SK-N-SH (cell line): ENCODE measurements at regions not wholly inside any gene's neighbourhood (a gene's known extent, or its start where the extent isn't known, plus 50 kb on each side); places are given as distances from the start of the nearest gene placed in this dataset.

Experiments
- CTCF ChIA-PET: fragments of 300-600, 350-600 bp; formaldehyde crosslinking; extraction: SDS; loops from one replicate; lab custom pipeline; 2021; lab: Yijun Ruan, JAX
- POLR2A ChIA-PET: fragments of 350-600 bp; sonication (Branson Sonifier 250); formaldehyde crosslinking; extraction: SDS; loops from one replicate; lab custom pipeline; 2020; ENCODE audit warnings: antibody characterized with exemption, inconsistent platforms; lab: Yijun Ruan, JAX
- DNase-seq: peaks from one replicate; pipeline ENCODE4 v3.0.0; 2012
- H2AFZ ChIP-seq: fragments of 200-600 bp; sonication (generic); 2 replicates; pipeline ENCODE4 v1.8.1; 2016; ENCODE audit warnings: antibody characterized with exemption, mild to moderate bottlenecking, low read depth
- H3F3A ChIP-seq: fragments of 200-600 bp; sonication (generic); replicated peaks from 2 replicates; pipeline ENCODE3; 2016; ENCODE audit warnings: antibody characterized with exemption, mild to moderate bottlenecking; ENCODE audit not compliant: insufficient read depth
- H3K27ac ChIP-seq, 2 experiments: fragments of 200-500 bp in 1 of 2; fragments of 200-600 bp in 1 of 2; sonication (Bioruptor generic) in 1 of 2; sonication (generic), shearing (Covaris generic) in 1 of 2; 2 replicates each; pipeline versions ENCODE4 v1.5.1 to v1.6.1; 2014 to 2016; ENCODE audit warnings: low read depth in 2 of 2, inconsistent platforms in 1 of 2, low read length in 1 of 2, mild to moderate bottlenecking in 1 of 2, mixed read lengths in 1 of 2
- H3K27me3 ChIP-seq: fragments of 200-600 bp; sonication (generic), shearing (Covaris generic); 2 replicates; pipeline ENCODE4 v1.6.1; 2016; ENCODE audit warnings: mixed run types; ENCODE audit not compliant: insufficient read depth
- H3K36me3 ChIP-seq, 2 experiments: fragments of 200-500 bp in 1 of 2; fragments of 200-600 bp in 1 of 2; sonication (Bioruptor generic) in 1 of 2; sonication (generic) in 1 of 2; replicated peaks in 1 of 2; 2 replicates each; pipeline versions ENCODE3 to v1.5.1; 2014 to 2016; ENCODE audit warnings: low read length in 1 of 2, mild to moderate bottlenecking in 1 of 2; ENCODE audit not compliant: insufficient read depth in 2 of 2, control insufficient read depth in 1 of 2
- H3K4me1 ChIP-seq, 2 experiments: fragments of 200-500 bp in 1 of 2; fragments of 200-600 bp in 1 of 2; sonication (Bioruptor generic) in 1 of 2; sonication (generic), shearing (Covaris generic) in 1 of 2; 2 replicates each; pipeline versions ENCODE4 v1.5.1 to v1.6.1; 2014 to 2016; ENCODE audit warnings: low read depth in 1 of 2, low read length in 1 of 2, mixed run types in 1 of 2; ENCODE audit not compliant: insufficient read depth in 2 of 2, control insufficient read depth in 1 of 2
- H3K4me2 ChIP-seq: fragments of 200-600 bp; sonication (generic), shearing (Covaris generic); 2 replicates; pipeline ENCODE4 v1.6.1; 2017; ENCODE audit warnings: mixed run types
- H3K4me3 ChIP-seq, 2 experiments: fragments of 200-500 bp in 1 of 2; fragments of 200-600 bp in 1 of 2; sonication (Bioruptor generic) in 1 of 2; sonication (generic), shearing (Covaris generic) in 1 of 2; 2 replicates each; pipeline versions ENCODE4 v1.5.1 to v1.8.1; 2014 to 2016; ENCODE audit warnings: low read depth in 2 of 2, inconsistent platforms in 1 of 2, low read length in 1 of 2, mild to moderate bottlenecking in 1 of 2, mixed read lengths in 1 of 2, moderate library complexity in 1 of 2
- H3K79me2 ChIP-seq: fragments of 200-600 bp; sonication (generic); 2 replicates; pipeline ENCODE4 v1.8.1; 2017; ENCODE audit warnings: mild to moderate bottlenecking; ENCODE audit not compliant: insufficient read depth
- H3K9ac ChIP-seq: fragments of 200-600 bp; sonication (generic); 2 replicates; pipeline ENCODE4 v1.6.1; 2017; ENCODE audit warnings: mixed run types
- H3K9me2 ChIP-seq: fragments of 200-600 bp; sonication (generic); 2 replicates; pipeline ENCODE4 v1.6.1; 2017; ENCODE audit warnings: mixed run types
- H3K9me3 ChIP-seq: fragments of 200-600 bp; sonication (generic); 2 replicates; pipeline ENCODE4 v1.6.1; 2017; ENCODE audit warnings: mixed run types, mild to moderate bottlenecking, moderate library complexity
- H4K20me1 ChIP-seq: fragments of 200-600 bp; sonication (generic); 2 replicates; pipeline ENCODE4 v1.6.1; 2017; ENCODE audit warnings: mild to moderate bottlenecking, mixed run types; ENCODE audit not compliant: insufficient read depth
- ELF1 ChIP-seq: IDR thresholded peaks from 2 replicates; pipeline ENCODE4 v1.4.0; 2012
- EP300 ChIP-seq, 2 experiments: IDR thresholded peaks; 2 replicates each; pipeline versions ENCODE4 v1.4.0 to v1.6.1; 2012; ENCODE audit warnings: borderline replicate concordance in 1 of 2, low read depth in 1 of 2, low read length in 1 of 2
- EZH2phosphoT487 ChIP-seq: fragments of 200-600 bp; sonication (generic); IDR thresholded peaks from 2 replicates; pipeline ENCODE4 v1.6.1; 2017; ENCODE audit warnings: low read depth, mixed run types, mild to moderate bottlenecking, antibody characterized with exemption, moderate library complexity, borderline replicate concordance
- FOSL2 ChIP-seq: IDR thresholded peaks from 2 replicates; pipeline ENCODE4 v1.4.0; 2012; ENCODE audit warnings: low read depth, mild to moderate bottlenecking, moderate library complexity, borderline replicate concordance
- FOXJ3 ChIP-seq: sonication (generic); formaldehyde crosslinking; IDR thresholded peaks from 2 replicates; pipeline ENCODE4 v1.5.1; 2020; ENCODE audit warnings: mild to moderate bottlenecking, missing genetic modification reagents
- FOXM1 ChIP-seq: IDR thresholded peaks from 2 replicates; pipeline ENCODE4 v1.4.0; 2012; ENCODE audit warnings: low read depth, mild to moderate bottlenecking
- GABPA ChIP-seq: IDR thresholded peaks from 2 replicates; pipeline ENCODE4 v1.4.0; 2012; ENCODE audit warnings: low read depth, mild to moderate bottlenecking
- IRF3 ChIP-seq: fragments of 150-350 bp; IDR thresholded peaks from 2 replicates; pipeline ENCODE4 v1.6.1; 2016; ENCODE audit warnings: mild to moderate bottlenecking, low read depth, low read length
- MAX ChIP-seq: IDR thresholded peaks from 2 replicates; pipeline ENCODE4 v1.4.0; 2012; ENCODE audit warnings: low read depth
- MEF2A ChIP-seq: IDR thresholded peaks from 2 replicates; pipeline ENCODE4 v1.4.0; 2012; ENCODE audit warnings: low read depth, borderline replicate concordance
- MXI1 ChIP-seq: IDR thresholded peaks from 2 replicates; pipeline ENCODE4 v1.6.1; 2012; ENCODE audit warnings: mild to moderate bottlenecking, low read depth, low read length, improper control_type of control experiment
- NFIC ChIP-seq: IDR thresholded peaks from 2 replicates; pipeline ENCODE4 v1.4.0; 2012; ENCODE audit warnings: borderline replicate concordance
- NRF1 ChIP-seq: IDR thresholded peaks from 2 replicates; pipeline ENCODE4 v1.6.1; 2012; ENCODE audit warnings: low read depth, mild to moderate bottlenecking, low read length
- RCOR1 ChIP-seq: fragments of 150-350 bp; IDR thresholded peaks from 2 replicates; pipeline ENCODE4 v1.6.1; 2017; ENCODE audit warnings: antibody characterized with exemption, low read length
- RFX5 ChIP-seq: IDR thresholded peaks from 2 replicates; pipeline ENCODE4 v1.6.1; 2012; ENCODE audit warnings: mild to moderate bottlenecking, improper control_type of control experiment, low read length
- RXRA ChIP-seq: IDR thresholded peaks from 2 replicates; pipeline ENCODE4 v1.4.0; 2012; ENCODE audit warnings: low read depth, mild to moderate bottlenecking, borderline replicate concordance
- TAF1 ChIP-seq: IDR thresholded peaks from 2 replicates; pipeline ENCODE4 v1.6.1; 2012; ENCODE audit warnings: low read depth, mild to moderate bottlenecking, low read length, moderate library complexity, borderline replicate concordance
- TCF12 ChIP-seq: IDR thresholded peaks from 2 replicates; pipeline ENCODE4 v1.4.0; 2012
- TEAD4 ChIP-seq: IDR thresholded peaks from 2 replicates; pipeline ENCODE4 v1.4.0; 2012; ENCODE audit warnings: mild to moderate bottlenecking, borderline replicate concordance; ENCODE audit not compliant: insufficient read depth
- whole genome bisulfite sequencing: methylation state at CpG from one replicate; pipeline ENCODE4 v1.1.6; 2017; ENCODE audit warnings: low lambda C conversion rate; 5-methylcytosine and 5-hydroxymethylcytosine counted together

- TF ChIP-seq EP300 (IDR thresholded peaks at IDR 0.05; ENCODE audit: borderline replicate concordance in 1 of 2, low read depth in 1 of 2, low read length in 1 of 2) (no peak), FOXM1 (no peak), MXI1 (no peak)
Observed at GRCh38 chr3:109225516-109225915, 89.0 kb downstream of the C3orf85 start (continued).

GRCh38 chr3:109228391-109229080 is 87.8 kb downstream of the DPPA2 start:
- WGBS = 35% methylated on average over 2 of the region's 2 CpGs
- Histone ChIP-seq H3K79me2 (no peaks in the 10 kb centered on the region), H3K4me3 (no peak overlapping the region), H3K36me3 (no peaks in the 10 kb centered on the region), H3K9me3 (no peaks in the 10 kb centered on the region), H2AFZ (no peak overlapping the region), H3F3A (no peaks in the 10 kb centered on the region), H3K27ac (no peak overlapping the region), H4K20me1 (no peaks in the 10 kb centered on the region), H3K9me2 (no peaks in the 10 kb centered on the region), H3K27me3 (no peaks in the 10 kb centered on the region), H3K9ac (no peak overlapping the region), H3K4me2 (no peak overlapping the region), H3K4me1 (no peaks in the 10 kb centered on the region)
- ChIA-PET POLR2A (no interaction called here), CTCF (interaction anchor here (1.6 kb wide), 1 partner anchor 22 kb away, joined by 3 read pairs; no protein-coding TSS in a partner anchor)
- TF ChIP-seq EZH2phosphoT487 (no peak), RXRA (no peak), MAX (no peak), NFIC (no peak), MEF2A (no peak), TCF12 (no peak), RFX5 (no peak), TAF1 (no peak), FOSL2 (no peak), ELF1 (no peak), NRF1 (no peak), EP300 (IDR thresholded peaks at IDR 0.05; ENCODE audit: borderline replicate concordance in 1 of 2, low read depth in 1 of 2, low read length in 1 of 2) (no peak)
- DNase-seq = no peak

GRCh38 chr3:109229174-109229847 is 87.0 kb downstream of the DPPA2 start:
- Histone ChIP-seq H3K36me3 (no peaks in the 10 kb centered on the region), H3K9ac (no peak overlapping the region), H3K4me3 (no peak overlapping the region), H3K4me1 (no peaks in the 10 kb centered on the region), H3K27ac (no peak overlapping the region), H4K20me1 (no peaks in the 10 kb centered on the region)
- 40% methylated on average over 3 of the region's 3 CpGs for WGBS
- DNase-seq = no peak
- TF ChIP-seq IRF3 (no peak), RCOR1 (no peak), GABPA (no peak), FOSL2 (no peak), RFX5 (no peak), FOXJ3 (CRISPR knock-in tag) (no peak), MXI1 (no peak), RXRA (no peak), TEAD4 (no peak)
- TF ChIP-seq, all 33 proteins: peak for 0
- Histone ChIP-seq H3K27me3 (no peaks in the 10 kb centered on the region), H2AFZ (no peak overlapping the region), H3K79me2 (no peaks in the 10 kb centered on the region), H3K9me3 (no peaks in the 10 kb centered on the region), H3K9me2 (no peaks in the 10 kb centered on the region), H3F3A (no peaks in the 10 kb centered on the region), H3K4me2 (no peak overlapping the region)
- POLR2A ChIA-PET = no interaction called here
- CTCF ChIA-PET = no interaction called here
